ENCODE measurements at regions not wholly inside any gene's neighbourhood (a gene's known extent, or its start where the extent isn't known, plus 50 kb on each side); places are given as distances from the start of the nearest gene placed in this dataset.

- Histone ChIP-seq H2BK20ac (ENCODE audit: low read length) (no peak overlapping the region), H4K20me1 (replicated peaks in 1 of 2; ENCODE audit: control insufficient read depth in 1 of 2, insufficient read depth in 2 of 2, low read length in 2 of 2) (no peaks in the 10 kb centered on the region), H3K4ac (replicated peaks; ENCODE audit: insufficient read length, low read depth, low read length) (no peak overlapping the region), H3K4me2 (ENCODE audit: insufficient read depth in 1 of 2, low read depth in 2 of 2, low read length in 2 of 2) (no peak overlapping the region), H3K4me1 (replicated peaks in 1 of 4; ENCODE audit: control insufficient read depth in 3 of 4, insufficient read depth in 4 of 4, low read length in 3 of 4) (no peaks in the 10 kb centered on the region), H3K36me3 (ENCODE audit: control insufficient read depth in 2 of 4, insufficient read depth in 4 of 4, low read length in 3 of 4) (no peaks in the 10 kb centered on the region), H3K79me1 (ENCODE audit: low read depth, low read length) (no peaks in the 10 kb centered on the region), H3K79me2 (ENCODE audit: control insufficient read depth in 1 of 2, insufficient read depth in 2 of 2, low read length in 2 of 2) (no peaks in the 10 kb centered on the region), H2BK12ac (ENCODE audit: low read depth, low read length) (no peak overlapping the region), H3K18ac (ENCODE audit: extremely low read depth, low read length) (no peak overlapping the region), H2BK15ac (ENCODE audit: low read length) (no peak overlapping the region), H3K9ac (replicated peaks in 1 of 4; ENCODE audit: extremely low read depth in 1 of 4, low read depth in 3 of 4, low read length in 3 of 4) (no peak overlapping the region), H2AFZ (ENCODE audit: low read length) (no peak overlapping the region), H4K8ac (ENCODE audit: extremely low read depth, insufficient read depth, low read length) (no peak overlapping the region), H2AK5ac (ENCODE audit: low read depth, low read length) (no peak overlapping the region), H2BK120ac (replicated peaks; ENCODE audit: low read depth, low read length) (no peak overlapping the region), H3K9me3 (ENCODE audit: insufficient read depth in 2 of 2, low read depth in 1 of 2, low read length in 1 of 2) (no peaks in the 10 kb centered on the region; a peak in 1 of 4 replicates), H3K27me3 (replicated peaks in 1 of 4; ENCODE audit: control insufficient read depth in 3 of 4, extremely low read depth in 1 of 4, insufficient read depth in 3 of 4, low read length in 3 of 4) (no peaks in the 10 kb centered on the region), H3K56ac (replicated peaks; ENCODE audit: insufficient read length, low read depth, low read length) (no peak overlapping the region), H3K4me3 (ENCODE audit: extremely low read depth in 1 of 4, insufficient read depth in 2 of 4, low read depth in 3 of 4, low read length in 4 of 4) (no peak overlapping the region), H4K91ac (replicated peaks; ENCODE audit: insufficient read length, low read length) (no peak overlapping the region), H3K23me2 (ENCODE audit: low read depth, low read length) (no peaks in the 10 kb centered on the region), H3K23ac (ENCODE audit: insufficient read length) (no peak overlapping the region), H3K14ac (ENCODE audit: insufficient read length) (no peak overlapping the region), H4K5ac (ENCODE audit: insufficient read length, low read depth, low read length) (no peak overlapping the region), H2BK5ac (ENCODE audit: low read depth, low read length) (no peak overlapping the region), H3K27ac (ENCODE audit: low read depth, low read length) (no peak overlapping the region)
- DNase-seq (ENCODE audit: low read depth in 1 of 2, low spot score in 2 of 2): no peak
- TF ChIP-seq CHD2 (IDR thresholded peaks at IDR 0.05; ENCODE audit: low read length) (no peak), SUZ12 (IDR thresholded peaks at IDR 0.05; ENCODE audit: low read length) (no peak)
- no peak for FAIRE-seq
- WGBS, 2 experiments (ENCODE audit: extremely low coverage in 1 of 2, insufficient coverage in 1 of 2, insufficient read length in 1 of 2, insufficient replicate concordance in 2 of 2, low coverage in 1 of 2, low lambda C conversion rate in 2 of 2, missing lambda C conversion rate in 1 of 2): 91% methylated on average over 5 of the region's 5 CpGs; no CpG with 5 or more reads in 1 of the 2 experiments
- CTCF ChIA-PET (ENCODE audit: partially characterized antibody): no interaction called here
- POLR2A ChIA-PET (ENCODE audit: partially characterized antibody): interaction anchor here (0.7 kb wide), 1 partner anchor 198 kb away, joined by 3 read pairs; no protein-coding TSS in a partner anchor
These were observed 471.6 kb downstream of the DNAH5 start for GRCh38 chr5:13472842-13473241.

Data from H1 (cell line).